NCI-H1436 (cell line): ENCODE measurements at regions not wholly inside any gene's neighbourhood (a gene's known extent, or its start where the extent isn't known, plus 50 kb on each side); places are given as distances from the start of the nearest gene placed in this dataset.
"Not testable (repeated sequence)": the region's sequence is repeated elsewhere in the genome, so short reads cannot be mapped to it uniquely, and the experiment has no call there.

Source experiments
- DNase-seq: peaks from one replicate; lab custom pipeline; 2025; lab: John Stamatoyannopoulos, UW

GRCh38 chr2:12543076-12543977 lies 173.4 kb upstream of the TRIB2 start:
- no peak for DNase-seq

- DNase-seq, result no peak
These were observed 172.7 kb upstream of the TRIB2 start for GRCh38 chr2:12543978-12544558.

- no peak for DNase-seq
These were observed 169.1 kb upstream of the TRIB2 start for GRCh38 chr2:12547566-12548170.

- DNase-seq, result no peak
These were observed 167.8 kb upstream of the TRIB2 start for GRCh38 chr2:12548906-12549305.

- no peak for DNase-seq
These were observed 167.1 kb upstream of the TRIB2 start for GRCh38 chr2:12549641-12550040.

- no peak for DNase-seq
These were observed 164.6 kb upstream of the TRIB2 start for GRCh38 chr2:12552092-12552491.

GRCh38 chr2:12554224-12555011 lies 162.3 kb upstream of the TRIB2 start:
- DNase-seq, result no peak

GRCh38 chr2:12555012-12555645 lies 161.6 kb upstream of the TRIB2 start:
- no peak for DNase-seq

- DNase-seq, result no peak
These were observed 160.0 kb upstream of the TRIB2 start for GRCh38 chr2:12556762-12557161.

- DNase-seq, result no peak
These were observed 159.0 kb upstream of the TRIB2 start for GRCh38 chr2:12557688-12558087.

- DNase-seq, result no peak
These were observed 158.2 kb upstream of the TRIB2 start for GRCh38 chr2:12558519-12558918.

GRCh38 chr2:12560618-12561017 lies 156.1 kb upstream of the TRIB2 start:
- no peak for DNase-seq

- no peak for DNase-seq
These were observed 149.3 kb upstream of the TRIB2 start for GRCh38 chr2:12567411-12567810.

- DNase-seq, result not testable (repeated sequence)
These were observed 147.2 kb upstream of the TRIB2 start for GRCh38 chr2:12569510-12569909.

GRCh38 chr2:12569929-12570328 lies 146.8 kb upstream of the TRIB2 start:
- DNase-seq, result not testable (repeated sequence)

- DNase-seq, result no peak
These were observed 139.6 kb upstream of the TRIB2 start for GRCh38 chr2:12577091-12577490.

GRCh38 chr2:12577567-12578253 lies 139.0 kb upstream of the TRIB2 start:
- no peak for DNase-seq

GRCh38 chr2:12579018-12579417 lies 137.7 kb upstream of the TRIB2 start:
- DNase-seq, result no peak

- DNase-seq, result no peak
These were observed 132.4 kb upstream of the TRIB2 start for GRCh38 chr2:12584338-12584737.

GRCh38 chr2:12585784-12586183 lies 131.0 kb upstream of the TRIB2 start:
- DNase-seq, result no peak

GRCh38 chr2:12587228-12587627 lies 129.5 kb upstream of the TRIB2 start:
- DNase-seq, result no peak
